Suprapubic skin (tissue), 3 donors: ENCODE measurements at regions not wholly inside any gene's neighbourhood (a gene's known extent, or its start where the extent isn't known, plus 50 kb on each side); places are given as distances from the start of the nearest gene placed in this dataset.

Experiments used
- CTCF ChIP-seq, 2 donors: fragments of 200-600 bp in 1 of 2; fragments of 450-650 bp in 1 of 2; sonication (generic) in 1 of 2; IDR thresholded peaks; one replicate each; pipeline ENCODE4 v1.5.1; 2016 to 2019; ENCODE audit warnings: antibody characterized with exemption in 2 of 2, mild to moderate bottlenecking in 1 of 2, moderate library complexity in 1 of 2
- POLR2A ChIP-seq, 2 donors: fragments of 450-650 bp; IDR thresholded peaks; one replicate each; pipeline ENCODE4 v1.6.1; 2017; ENCODE audit warnings: antibody characterized with exemption in 2 of 2, mild to moderate bottlenecking in 2 of 2, moderate library complexity in 2 of 2

GRCh38 chr5:143505934-143506333, 102.4 kb upstream of the NR3C1 start:
- no peak for TF ChIP-seq CTCF (IDR thresholded peaks at IDR 0.05)
- TF ChIP-seq POLR2A (IDR thresholded peaks at IDR 0.05) = no peak
